Stimulated activated naive CD4-positive, alpha-beta T cell (primary cell): ENCODE measurements at regions not wholly inside any gene's neighbourhood (a gene's known extent, or its start where the extent isn't known, plus 50 kb on each side); places are given as distances from the start of the nearest gene placed in this dataset.

Experiments used
- DNase-seq, 6 experiments: peaks; one replicate each; lab custom pipeline; 2025; lab: John Stamatoyannopoulos, UW

GRCh38 chr18:73790587-73790986, 357.0 kb downstream of the FBXO15 start:
- no peak for DNase-seq

DNA sequence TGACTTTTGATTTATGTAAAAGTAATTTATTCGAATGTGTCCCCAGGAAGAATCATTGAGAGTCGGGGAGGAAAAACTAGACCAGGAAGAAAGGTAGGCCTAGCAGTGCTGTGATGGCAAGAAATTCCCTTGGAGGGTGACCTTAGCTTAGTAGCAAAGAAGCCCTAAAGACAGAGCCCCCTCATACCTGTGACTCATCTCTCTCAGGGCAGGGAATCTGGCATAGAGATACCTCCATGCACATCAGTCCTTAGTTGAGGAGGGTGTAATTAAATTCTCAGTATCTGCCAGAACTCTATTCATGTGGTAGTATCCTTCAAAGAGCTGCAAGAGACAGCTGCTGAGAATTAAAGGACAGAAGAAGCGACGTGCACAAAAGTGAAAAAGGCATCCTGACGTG, 360.3 kb downstream of the FBXO15 start:
- no peak for DNase-seq

- DNase-seq = no peak
Measured at GRCh38 chr18:73785300-73785699, 362.3 kb downstream of the FBXO15 start.

DNA sequence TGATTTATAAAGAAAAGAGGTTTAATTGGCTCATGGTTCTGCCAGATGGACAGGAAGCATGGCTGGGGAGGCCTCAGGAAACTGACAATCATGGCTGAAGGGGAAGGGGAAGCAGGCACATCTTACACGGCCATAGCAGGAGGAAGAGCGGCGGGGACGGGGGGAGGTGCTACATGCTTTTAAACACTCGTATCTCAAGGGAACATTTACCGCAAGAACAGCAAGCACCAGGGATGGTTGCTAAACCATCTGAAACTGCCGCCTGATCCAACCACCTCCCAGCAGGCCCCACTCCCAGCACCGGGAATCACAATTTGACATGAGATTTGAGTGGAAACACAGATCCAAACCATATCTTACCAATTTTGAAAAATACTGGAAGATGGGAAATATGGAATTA, 362.8 kb downstream of the FBXO15 start:
- no peak for DNase-seq

GRCh38 chr18:73782405-73782804, 365.2 kb downstream of the FBXO15 start:
- no peak for DNase-seq

- DNase-seq = no peak
Measured at GRCh38 chr18:73780218-73780617, 367.4 kb downstream of the FBXO15 start.

DNA sequence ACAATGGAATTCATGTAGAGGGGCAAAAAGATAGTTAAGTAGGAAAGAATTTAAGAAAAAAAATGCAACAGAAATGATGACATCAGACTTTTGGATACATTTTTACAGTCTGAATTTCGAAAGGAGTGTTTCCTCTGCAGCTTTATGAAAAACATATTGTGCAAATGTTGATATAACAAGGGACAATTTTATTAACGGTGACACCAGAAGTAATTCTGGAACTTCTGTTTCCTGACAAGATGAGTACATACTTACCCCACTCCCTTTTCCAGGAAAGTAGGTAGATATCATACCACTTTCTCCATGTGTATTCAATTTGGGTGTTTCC, 369.6 kb downstream of the FBXO15 start:
- DNase-seq = no peak

DNA sequence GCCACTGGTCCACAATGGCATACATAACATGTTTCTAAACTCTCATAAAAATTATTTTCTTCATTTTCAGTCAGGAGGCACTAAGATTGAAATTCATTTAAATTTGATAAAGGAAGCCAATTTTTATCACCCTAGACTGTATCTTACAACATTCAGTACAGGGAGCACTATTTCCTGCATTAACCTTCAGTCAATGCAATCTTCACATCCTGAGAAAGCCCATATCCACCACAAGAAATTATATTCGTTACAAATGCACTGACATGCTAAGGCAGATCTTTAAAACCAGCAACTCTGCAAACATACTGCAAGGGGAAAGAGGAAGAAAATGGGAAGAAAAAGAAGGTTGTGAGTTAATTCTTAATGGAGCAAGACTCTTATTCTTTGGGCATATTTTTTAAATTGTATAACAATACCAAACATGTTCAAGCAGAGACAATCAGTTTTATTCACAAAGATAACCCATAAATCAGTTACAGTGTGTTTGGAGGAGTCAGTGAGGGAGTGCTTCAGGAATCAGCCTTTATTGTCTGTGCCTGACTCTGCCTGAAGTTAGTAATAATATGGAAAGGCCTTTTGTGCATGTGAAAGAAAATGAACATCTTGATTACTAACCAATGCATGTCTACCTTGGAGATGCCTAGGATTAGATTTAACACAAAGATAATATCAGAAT, 370.1 kb downstream of the FBXO15 start:
- no peak for DNase-seq

DNA sequence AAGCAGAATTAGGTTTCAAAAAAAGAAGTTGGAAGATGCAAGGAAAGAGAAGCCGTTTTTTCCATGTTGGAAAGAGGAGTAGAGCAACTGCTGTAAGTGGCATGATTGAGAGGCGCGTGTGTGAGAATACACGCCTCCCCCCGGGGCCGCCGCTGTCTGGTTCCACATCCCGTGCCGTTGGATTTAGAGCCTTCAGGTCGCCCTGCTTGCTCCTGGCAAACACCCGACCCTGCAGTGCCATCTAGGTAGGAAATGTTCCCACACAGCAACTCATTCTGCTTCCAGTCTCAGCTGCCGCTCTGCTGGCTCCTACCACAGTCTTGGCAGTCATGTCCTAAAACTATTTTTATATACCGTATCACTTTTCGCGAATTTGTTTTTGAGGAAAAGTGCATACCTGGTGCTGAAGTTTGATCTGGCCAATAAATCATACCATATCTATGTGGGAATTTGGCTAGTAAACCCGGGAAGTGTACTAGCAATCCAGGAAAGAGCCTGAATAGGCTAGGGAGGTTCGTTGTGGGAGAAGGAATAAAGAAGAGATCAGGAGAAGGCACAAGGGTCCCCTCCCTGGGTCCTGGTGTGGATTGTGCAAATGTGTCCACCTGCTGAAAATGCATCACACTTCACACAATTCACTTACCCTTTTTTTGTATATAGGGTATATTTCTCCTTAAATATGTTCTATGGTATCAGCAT, 372.7 kb downstream of the FBXO15 start:
- no peak for DNase-seq

- no peak for DNase-seq
Measured at GRCh38 chr18:73768043-73768442, 379.6 kb downstream of the FBXO15 start.

- no peak for DNase-seq
Measured at GRCh38 chr18:73766910-73767515, 380.6 kb downstream of the FBXO15 start.

DNA sequence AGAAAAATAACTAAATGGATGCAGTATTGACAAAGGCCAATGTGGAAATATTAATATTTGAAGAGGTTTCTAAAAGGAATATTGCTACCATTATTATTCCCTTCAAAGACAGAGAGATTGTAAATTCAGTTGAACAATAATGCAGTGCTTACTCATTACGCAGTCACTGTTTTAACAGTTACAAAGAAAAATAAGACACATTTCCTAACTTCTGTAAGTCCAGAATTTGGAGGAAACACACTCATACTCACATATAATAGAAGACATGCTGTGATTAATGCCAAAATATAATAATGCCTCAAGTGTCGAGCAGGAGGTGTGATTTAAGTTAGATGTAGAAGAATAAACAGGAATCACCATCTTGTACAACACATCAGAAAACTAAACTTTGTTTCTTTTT, 389.2 kb downstream of the FBXO15 start:
- DNase-seq = no peak

GRCh38 chr18:73756256-73757091, 391.2 kb downstream of the FBXO15 start:
- DNase-seq = no peak

DNA sequence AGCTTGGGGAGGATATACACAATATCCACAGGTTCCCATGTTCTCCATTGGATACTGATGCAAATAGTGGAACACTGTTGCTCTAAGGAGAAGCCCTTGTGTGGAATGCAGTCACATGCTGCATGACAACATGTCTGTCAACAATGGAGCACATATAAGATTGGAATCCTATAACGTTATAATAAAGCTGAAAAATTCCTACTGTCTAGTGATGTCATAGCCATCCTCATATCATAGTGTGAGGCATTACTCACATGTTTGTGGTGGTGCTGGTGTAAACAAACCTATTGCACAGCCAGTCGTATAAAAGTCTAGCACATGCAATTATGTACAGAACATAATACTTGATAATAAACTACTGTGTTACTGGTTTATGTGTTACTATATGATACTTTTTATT, 394.7 kb downstream of the FBXO15 start:
- no peak for DNase-seq

DNA sequence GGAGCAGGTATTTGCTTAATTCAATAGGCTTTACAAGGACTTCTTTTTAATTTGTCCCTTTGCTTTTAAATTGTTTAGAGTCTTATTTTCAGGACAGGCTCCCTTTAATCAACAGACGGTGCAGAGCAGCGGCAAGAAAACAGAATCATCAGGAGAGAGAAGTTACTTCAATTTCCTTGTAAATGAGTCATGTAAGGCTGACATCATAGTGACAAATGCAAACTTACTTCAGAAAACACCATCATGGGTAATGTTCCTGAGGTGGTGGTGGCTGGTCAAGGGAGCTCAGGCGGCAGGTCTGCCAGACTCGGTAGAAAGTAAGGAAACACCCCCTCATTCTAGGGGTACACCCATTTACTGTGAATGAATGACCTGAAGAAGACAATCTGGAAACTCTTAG, 395.1 kb downstream of the FBXO15 start:
- no peak for DNase-seq

- no peak for DNase-seq
Measured at GRCh38 chr18:73750052-73750451, 397.6 kb downstream of the FBXO15 start.

DNA sequence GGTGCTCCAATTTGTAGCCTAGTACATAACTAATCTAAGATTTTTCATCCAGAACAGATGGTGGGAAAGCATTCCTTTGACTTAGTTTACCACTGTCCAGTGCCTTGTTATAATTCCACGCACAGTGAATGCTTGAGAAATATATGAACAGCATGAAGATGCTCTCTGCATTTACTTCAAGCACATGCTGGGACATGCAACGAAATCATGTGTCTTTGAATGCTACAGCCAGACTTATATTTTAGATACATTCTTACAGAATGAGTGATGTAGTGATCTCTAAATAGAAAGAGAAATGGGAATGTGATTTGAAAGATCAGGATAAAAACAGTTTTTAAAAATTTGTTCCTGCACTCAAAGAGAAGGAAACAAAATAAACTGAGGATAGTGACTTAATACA, 398.3 kb downstream of the FBXO15 start:
- DNase-seq = no peak

DNA sequence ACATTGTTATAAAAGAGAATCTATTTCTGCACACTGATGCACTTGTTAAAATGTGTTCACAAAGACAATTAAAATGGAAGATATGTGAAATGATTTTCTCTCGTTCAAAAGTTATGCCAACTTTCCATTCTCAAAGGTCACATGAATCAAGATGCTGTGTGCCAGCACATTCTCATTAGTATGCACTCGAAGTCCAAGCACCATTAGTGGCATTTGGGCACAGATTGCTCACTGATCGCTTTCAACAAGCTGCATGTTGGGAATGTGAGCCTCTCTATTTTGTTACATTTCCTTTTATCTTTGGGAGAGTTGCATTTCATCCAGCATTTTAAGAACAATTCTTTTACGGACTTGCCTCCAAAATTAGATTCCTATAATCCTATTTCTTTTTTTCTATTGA, 398.9 kb downstream of the FBXO15 start:
- DNase-seq = no peak

GRCh38 chr18:73746101-73746500, 401.5 kb downstream of the FBXO15 start:
- no peak for DNase-seq

GRCh38 chr18:73742957-73743356, 404.7 kb downstream of the FBXO15 start:
- DNase-seq = no peak

DNA sequence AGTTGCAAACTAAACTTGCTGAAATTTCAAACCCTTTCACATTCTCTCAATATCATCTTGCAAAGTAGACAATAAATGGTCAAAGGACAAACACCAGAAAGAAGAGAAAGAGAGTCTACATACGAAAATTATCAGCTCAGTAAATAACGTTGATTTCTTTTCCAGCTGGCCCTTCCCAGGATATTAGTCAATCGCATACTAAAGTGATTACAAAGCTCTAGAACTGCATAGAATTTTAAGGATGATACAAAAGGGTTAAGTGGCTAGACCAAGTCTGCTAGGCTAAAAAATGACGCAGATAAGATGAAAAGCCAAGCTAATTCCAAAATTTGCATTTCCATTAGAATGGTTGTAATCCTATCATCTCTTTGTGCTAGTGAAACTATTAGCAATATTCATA, 405.7 kb downstream of the FBXO15 start:
- DNase-seq = no peak

- DNase-seq = no peak
Measured at GRCh38 chr18:73739098-73739497, 408.5 kb downstream of the FBXO15 start.

GRCh38 chr18:73737990-73738389, 409.6 kb downstream of the FBXO15 start:
- DNase-seq = no peak
